HUES6 (cell line): ENCODE measurements at regions not wholly inside any gene's neighbourhood (a gene's known extent, or its start where the extent isn't known, plus 50 kb on each side); places are given as distances from the start of the nearest gene placed in this dataset.
"Not testable (repeated sequence)": the region's sequence is repeated elsewhere in the genome, so short reads cannot be mapped to it uniquely, and the experiment has no call there.

ENCODE experiments used
- H3K27ac ChIP-seq: 2 replicates; pipeline ENCODE4 v1.7.0; 2013; ENCODE audit warnings: low read depth, mild to moderate bottlenecking, low read length, inconsistent platforms
- H3K27me3 ChIP-seq: 2 replicates; pipeline ENCODE4 v1.6.1; 2013; ENCODE audit warnings: low read length; ENCODE audit not compliant: control insufficient read depth, insufficient read depth
- H3K36me3 ChIP-seq: 2 replicates; pipeline ENCODE4 v1.6.1; 2013; ENCODE audit warnings: low read length; ENCODE audit not compliant: control insufficient read depth, insufficient read depth
- H3K4me1 ChIP-seq: 2 replicates; pipeline ENCODE4 v1.6.1; 2013; ENCODE audit warnings: low read length; ENCODE audit not compliant: control insufficient read depth, insufficient read depth
- H3K4me3 ChIP-seq: 2 replicates; pipeline ENCODE4 v1.5.1; 2013; ENCODE audit warnings: low read depth, low read length
- H3K9ac ChIP-seq: one replicate; pipeline ENCODE4 v1.6.1; 2013; ENCODE audit warnings: mild to moderate bottlenecking, low read length
- H3K9me3 ChIP-seq: 2 replicates; pipeline ENCODE4 v1.6.1; 2013; ENCODE audit warnings: low read depth, low read length; ENCODE audit not compliant: control insufficient read depth, insufficient read depth

- no peaks in the 10 kb centered on the region for H3K27me3 ChIP-seq
- H3K4me3 ChIP-seq, result no peak overlapping the region
- no peaks in the 10 kb centered on the region for H3K9me3 ChIP-seq
- no peaks in the 10 kb centered on the region for H3K36me3 ChIP-seq
- H3K9ac ChIP-seq, result no peak overlapping the region
- H3K27ac ChIP-seq, result no peak overlapping the region
- no peaks in the 10 kb centered on the region for H3K4me1 ChIP-seq
These were observed 738.6 kb upstream of the ADGRL3 start for GRCh38 chr4:60461551-60461950.

DNA sequence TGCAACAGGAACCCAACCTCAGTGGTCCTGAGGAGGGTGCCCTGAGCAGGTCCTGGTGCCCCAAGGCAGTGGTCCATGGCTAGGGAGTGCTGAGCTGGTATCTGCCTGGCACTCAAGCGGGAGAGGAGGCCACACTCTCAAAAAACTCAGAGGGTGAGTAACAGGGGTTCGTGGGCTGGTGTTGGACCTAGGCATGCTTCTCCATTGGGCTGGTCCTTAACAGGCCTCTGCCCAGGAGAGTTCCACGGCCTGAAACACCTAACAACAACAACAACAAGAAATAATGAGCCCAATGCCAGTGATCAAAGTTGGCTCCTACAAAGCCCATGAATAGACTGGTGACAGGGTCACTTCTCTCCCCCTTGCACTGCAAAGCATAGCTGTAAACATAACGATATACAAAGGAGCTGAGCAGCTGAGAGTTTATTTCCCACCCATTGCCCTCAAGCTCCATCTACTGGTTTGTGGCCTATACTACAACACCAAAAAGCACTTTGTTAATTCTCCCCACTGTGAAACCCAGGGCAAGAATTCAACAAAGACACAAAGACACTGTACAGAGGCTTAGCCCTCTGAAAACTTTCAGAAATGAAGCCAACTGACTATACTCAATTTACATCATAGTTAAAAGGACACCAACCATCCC is 736.1 kb upstream of the ADGRL3 start:
- no peak overlapping the region for H3K9ac ChIP-seq
- no peak overlapping the region for H3K4me3 ChIP-seq
- H3K9me3 ChIP-seq, result no peaks in the 10 kb centered on the region
- no peak overlapping the region for H3K27ac ChIP-seq
- H3K27me3 ChIP-seq, result no peaks in the 10 kb centered on the region
- H3K4me1 ChIP-seq, result no peaks in the 10 kb centered on the region
- H3K36me3 ChIP-seq, result no peaks in the 10 kb centered on the region

GRCh38 chr4:60482921-60483351 is 717.2 kb upstream of the ADGRL3 start:
- peaks cover 19% of the 10 kb centered on the region for H3K4me1 ChIP-seq
- H3K9me3 ChIP-seq, result no peaks in the 10 kb centered on the region
- no peaks in the 10 kb centered on the region for H3K36me3 ChIP-seq
- no peak overlapping the region for H3K9ac ChIP-seq
- no peaks in the 10 kb centered on the region for H3K27me3 ChIP-seq
- H3K27ac ChIP-seq, result no peak overlapping the region
- no peak overlapping the region for H3K4me3 ChIP-seq

DNA sequence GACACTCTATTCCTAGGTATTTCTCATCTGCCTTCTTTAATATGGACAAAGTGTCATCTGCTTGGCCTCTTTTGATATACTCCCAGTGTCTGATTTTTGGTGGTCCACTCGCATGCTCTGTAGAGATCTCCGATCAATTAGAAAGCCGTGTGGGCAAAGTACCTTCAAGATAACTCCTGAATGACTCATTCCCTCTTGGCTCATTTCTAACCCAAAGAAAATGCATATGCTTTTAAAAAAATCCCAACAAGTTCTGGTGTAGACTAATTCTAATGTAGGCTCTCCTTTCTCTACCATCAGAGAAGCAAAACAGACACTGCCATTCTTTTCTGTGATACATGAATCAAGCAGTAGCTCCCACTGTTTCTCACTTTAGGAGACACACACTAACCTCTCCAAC is 714.9 kb upstream of the ADGRL3 start:
- H3K9me3 ChIP-seq, result no peaks in the 10 kb centered on the region
- H3K27ac ChIP-seq, result no peak overlapping the region; the same call in 1 of the 2 replicates
- no peak overlapping the region for H3K4me3 ChIP-seq
- no peak overlapping the region for H3K9ac ChIP-seq
- H3K4me1 ChIP-seq, result peaks cover 19% of the 10 kb centered on the region
- H3K27me3 ChIP-seq, result no peaks in the 10 kb centered on the region
- H3K36me3 ChIP-seq, result no peaks in the 10 kb centered on the region

DNA sequence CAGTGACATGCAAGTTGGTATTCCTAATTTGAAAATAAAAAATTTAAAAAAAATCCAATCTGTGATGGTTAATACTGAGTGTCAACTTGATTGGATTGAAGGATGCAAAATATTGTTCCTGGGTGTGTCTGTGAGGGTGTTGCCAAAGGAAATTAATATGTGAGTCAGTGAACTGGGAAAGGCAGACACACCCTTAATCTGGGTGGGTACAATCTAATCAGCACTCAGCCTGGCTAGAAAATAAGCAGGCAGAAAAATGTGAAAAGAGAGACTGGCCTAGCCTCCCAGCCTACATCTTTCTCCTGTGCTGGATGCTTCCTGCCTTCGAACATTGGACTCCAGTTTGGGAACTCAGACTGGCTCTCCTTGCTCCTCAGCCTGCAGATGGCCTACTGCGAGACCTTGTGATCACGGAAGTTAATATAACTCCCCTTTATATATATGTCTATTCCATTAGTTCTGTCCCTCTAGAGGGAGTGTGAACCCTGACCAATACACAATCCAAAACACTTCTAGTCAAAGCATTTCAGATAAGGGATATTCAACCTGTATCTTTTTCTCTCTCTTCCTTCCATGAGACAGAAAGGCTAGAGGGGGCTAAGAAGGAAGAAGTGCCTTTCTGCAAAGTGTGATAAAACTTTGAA is 712.9 kb upstream of the ADGRL3 start:
- H3K36me3 ChIP-seq, H3K4me3 ChIP-seq, H3K9ac ChIP-seq, H3K27ac ChIP-seq, H3K27me3 ChIP-seq, H3K9me3 ChIP-seq: not testable (repeated sequence)
- H3K4me1 ChIP-seq, result peaks cover 19% of the 10 kb centered on the region

DNA sequence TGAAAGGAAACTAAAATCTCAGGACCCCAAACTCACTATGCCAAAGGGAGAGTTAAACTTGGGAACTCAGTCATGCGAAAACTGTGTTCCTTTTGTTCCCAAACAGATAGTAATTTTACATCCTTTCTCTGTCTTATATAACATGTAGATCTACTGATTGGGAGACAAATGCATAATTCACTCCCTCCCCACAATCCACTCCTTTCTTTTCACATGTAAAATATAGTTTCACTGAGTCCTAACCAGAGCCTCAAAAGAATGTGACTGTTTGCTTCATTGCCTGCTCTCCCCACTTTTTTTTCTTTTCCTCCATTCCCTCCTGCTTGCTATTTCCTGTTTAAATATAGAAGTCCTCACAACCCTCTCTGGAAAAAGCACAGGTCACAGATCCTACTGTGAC is 699.3 kb upstream of the ADGRL3 start:
- Histone ChIP-seq H3K9ac (no peak overlapping the region), H3K4me3 (no peak overlapping the region), H3K9me3 (no peaks in the 10 kb centered on the region), H3K27ac (no peak overlapping the region), H3K4me1 (peaks cover 8% of the 10 kb centered on the region), H3K36me3 (no peaks in the 10 kb centered on the region), H3K27me3 (no peaks in the 10 kb centered on the region)

DNA sequence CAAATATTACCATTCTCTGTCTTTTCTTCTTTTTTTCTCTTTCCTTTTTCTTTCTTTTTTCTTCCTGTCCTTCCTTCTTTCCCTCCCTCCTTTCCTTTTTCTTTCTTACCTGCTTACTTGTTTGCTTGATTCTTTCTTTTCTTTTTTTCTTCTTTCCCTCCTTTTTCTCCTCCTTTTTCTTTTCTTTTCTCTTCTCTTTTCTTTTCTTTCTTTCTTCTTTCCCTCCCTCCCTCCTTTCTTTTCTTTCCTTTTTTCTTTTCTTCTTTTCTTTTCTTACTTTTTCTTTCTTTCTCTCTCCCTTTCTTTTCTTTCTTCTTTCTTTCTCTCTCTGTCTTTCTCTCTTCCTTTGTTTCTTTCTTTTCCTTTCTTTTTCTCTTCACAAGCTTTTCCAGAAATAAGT is 697.4 kb upstream of the ADGRL3 start:
- peaks cover 8% of the 10 kb centered on the region for H3K4me1 ChIP-seq
- no peaks in the 10 kb centered on the region for H3K9me3 ChIP-seq
- no peaks in the 10 kb centered on the region for H3K27me3 ChIP-seq
- H3K4me3 ChIP-seq, result no peak overlapping the region
- no peak overlapping the region for H3K9ac ChIP-seq
- no peak overlapping the region for H3K27ac ChIP-seq
- H3K36me3 ChIP-seq, result no peaks in the 10 kb centered on the region

GRCh38 chr4:60506061-60506460 is 694.1 kb upstream of the ADGRL3 start:
- no peak overlapping the region for H3K4me3 ChIP-seq
- no peak overlapping the region for H3K9ac ChIP-seq
- H3K27ac ChIP-seq, result no peak overlapping the region
- no peaks in the 10 kb centered on the region for H3K36me3 ChIP-seq
- H3K4me1 ChIP-seq, result peaks cover 2% of the 10 kb centered on the region
- no peaks in the 10 kb centered on the region for H3K27me3 ChIP-seq
- H3K9me3 ChIP-seq, result no peaks in the 10 kb centered on the region

DNA sequence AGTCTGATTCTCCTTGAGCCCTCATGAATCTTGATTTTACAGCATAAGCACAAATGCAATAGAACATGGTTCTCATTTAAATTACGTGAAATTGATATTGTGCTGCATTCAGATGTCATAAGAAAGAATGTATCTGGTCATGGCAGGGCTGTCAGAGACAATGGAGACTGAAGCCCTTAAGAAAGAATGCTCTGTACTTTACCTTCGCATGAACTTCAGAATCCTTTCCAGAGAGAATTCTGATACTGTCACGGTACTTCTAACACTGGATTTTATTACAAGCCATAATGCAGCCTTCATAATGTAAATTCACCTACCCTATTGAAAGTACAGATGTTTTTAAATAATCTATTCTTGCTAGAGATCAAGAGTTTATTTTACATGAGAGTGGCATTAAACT is 677.9 kb upstream of the ADGRL3 start:
- H3K27me3 ChIP-seq, result no peaks in the 10 kb centered on the region
- H3K36me3 ChIP-seq, result no peaks in the 10 kb centered on the region
- no peak overlapping the region for H3K9ac ChIP-seq
- H3K4me1 ChIP-seq, result no peaks in the 10 kb centered on the region
- H3K27ac ChIP-seq, result no peak overlapping the region
- no peaks in the 10 kb centered on the region for H3K9me3 ChIP-seq
- no peak overlapping the region for H3K4me3 ChIP-seq

DNA sequence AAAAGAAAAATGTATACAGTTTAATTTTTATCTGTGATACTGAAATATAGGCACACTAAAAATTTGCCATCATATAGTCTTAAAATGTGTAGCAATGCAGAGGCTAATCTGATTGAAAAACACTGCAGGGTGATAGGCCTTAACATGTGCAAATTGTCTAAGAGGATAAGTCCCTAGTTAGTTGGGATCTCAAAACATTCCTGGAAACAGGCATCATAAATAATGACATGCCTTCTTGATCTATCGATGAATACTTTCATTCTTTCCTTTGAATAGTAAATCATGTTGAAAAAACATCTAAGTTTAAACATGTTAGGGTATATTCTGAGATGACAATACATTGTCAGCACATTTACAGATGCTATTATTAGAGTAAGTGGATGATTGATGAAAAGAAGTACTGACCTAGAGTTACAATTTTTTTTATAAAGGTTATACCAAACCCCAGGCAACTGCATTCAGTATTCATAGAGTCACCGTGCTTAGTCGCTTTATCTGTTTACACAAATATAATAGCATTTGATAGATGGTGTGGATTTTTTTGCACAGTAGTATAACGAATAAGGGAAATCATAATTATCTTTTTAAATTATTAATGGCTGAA is 668.2 kb upstream of the ADGRL3 start:
- no peak overlapping the region for H3K9ac ChIP-seq
- no peaks in the 10 kb centered on the region for H3K9me3 ChIP-seq
- H3K36me3 ChIP-seq, result no peaks in the 10 kb centered on the region
- H3K4me3 ChIP-seq, result no peak overlapping the region
- H3K27ac ChIP-seq, result no peak overlapping the region
- H3K4me1 ChIP-seq, result no peaks in the 10 kb centered on the region
- no peaks in the 10 kb centered on the region for H3K27me3 ChIP-seq

DNA sequence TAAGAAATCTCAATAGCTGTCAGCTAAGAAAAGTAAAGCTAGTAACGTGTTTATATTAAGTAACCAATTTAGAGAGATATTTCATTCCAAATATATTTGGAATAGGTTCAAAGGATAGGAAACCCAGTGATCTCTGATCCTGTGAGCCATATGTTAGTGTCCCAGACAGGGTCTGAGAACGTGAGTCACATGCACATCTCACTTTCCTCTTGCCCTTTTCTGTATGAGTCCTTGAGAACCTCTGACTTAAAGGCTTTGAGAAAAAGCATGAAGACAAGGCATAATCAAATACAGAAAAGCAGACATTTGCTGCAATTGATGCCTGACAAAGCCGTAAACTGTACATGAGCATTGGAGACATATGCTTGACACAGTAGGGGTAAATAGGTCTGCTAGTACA is 655.1 kb upstream of the ADGRL3 start:
- no peak overlapping the region for H3K9ac ChIP-seq
- no peak overlapping the region for H3K27ac ChIP-seq
- H3K4me1 ChIP-seq, result no peaks in the 10 kb centered on the region
- H3K36me3 ChIP-seq, result no peaks in the 10 kb centered on the region
- H3K4me3 ChIP-seq, result no peak overlapping the region
- H3K27me3 ChIP-seq, result no peaks in the 10 kb centered on the region
- peaks cover 6% of the 10 kb centered on the region; the same call in 1 of the 2 replicates for H3K9me3 ChIP-seq
